ENCODE measurements at regions not wholly inside any gene's neighbourhood (a gene's known extent, or its start where the extent isn't known, plus 50 kb on each side); places are given as distances from the start of the nearest gene placed in this dataset.

- H3K9me3 Mint-ChIP-seq: no peaks in the 10 kb centered on the region
- H3K27ac Mint-ChIP-seq: no peak overlapping the region
- H3K4me1 Mint-ChIP-seq (ENCODE audit: low read depth): no peaks in the 10 kb centered on the region
- H3K4me3 Mint-ChIP-seq: no peak overlapping the region
- H3K27me3 Mint-ChIP-seq: no peaks in the 10 kb centered on the region
- no peak for DNase-seq
- H3K36me3 Mint-ChIP-seq (ENCODE audit: low read depth): no peaks in the 10 kb centered on the region
Measured at GRCh38 chr20:50401587-50402418, 108.4 kb upstream of the PTPN1 start.

DNA sequence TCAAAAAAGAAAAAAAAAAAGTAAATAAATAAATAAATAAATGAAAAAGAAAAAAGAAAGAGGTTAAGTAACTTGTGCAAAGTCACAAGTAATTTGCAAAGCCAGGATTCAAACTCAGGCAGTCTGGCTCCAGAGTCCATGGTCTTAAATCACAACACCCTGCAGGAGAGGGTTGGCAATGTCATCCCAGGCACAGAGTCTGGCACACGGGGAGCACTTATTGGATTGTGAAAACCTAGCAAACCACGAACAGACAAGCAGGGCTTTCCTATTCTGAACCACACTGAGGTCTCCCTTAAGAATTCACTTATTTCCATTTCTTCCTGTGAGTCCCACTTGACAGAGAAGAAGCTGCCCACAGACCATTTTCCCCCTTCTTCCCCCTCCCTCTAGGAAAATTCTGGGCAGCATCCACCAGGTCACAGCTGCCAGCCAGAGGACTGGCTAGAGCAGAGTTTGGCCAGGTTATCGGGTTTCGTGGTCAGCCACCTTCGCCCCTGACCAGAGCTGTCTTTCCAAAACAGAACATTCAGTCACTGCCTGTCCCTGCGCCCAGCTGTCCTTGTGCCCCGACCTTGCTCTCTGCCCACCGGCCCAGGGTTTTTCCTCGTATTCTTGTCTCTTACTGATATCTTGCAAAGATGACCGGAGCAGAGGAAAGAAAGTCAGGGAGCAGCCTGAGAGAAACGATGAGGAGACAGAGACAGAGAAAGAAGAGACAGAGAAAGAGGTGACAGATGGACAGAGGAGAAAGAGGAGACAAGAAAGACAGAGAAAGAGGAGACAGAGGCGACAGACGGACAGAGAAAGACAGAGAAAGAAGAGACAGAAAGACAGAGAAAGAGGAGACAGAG, 106.4 kb upstream of the PTPN1 start:
- no peaks in the 10 kb centered on the region for H3K27me3 Mint-ChIP-seq
- no peak for DNase-seq
- no peaks in the 10 kb centered on the region for H3K4me1 Mint-ChIP-seq (ENCODE audit: low read depth)
- H3K9me3 Mint-ChIP-seq: no peaks in the 10 kb centered on the region
- no peaks in the 10 kb centered on the region for H3K36me3 Mint-ChIP-seq (ENCODE audit: low read depth)
- H3K27ac Mint-ChIP-seq: no peak overlapping the region
- no peak overlapping the region for H3K4me3 Mint-ChIP-seq

DNA sequence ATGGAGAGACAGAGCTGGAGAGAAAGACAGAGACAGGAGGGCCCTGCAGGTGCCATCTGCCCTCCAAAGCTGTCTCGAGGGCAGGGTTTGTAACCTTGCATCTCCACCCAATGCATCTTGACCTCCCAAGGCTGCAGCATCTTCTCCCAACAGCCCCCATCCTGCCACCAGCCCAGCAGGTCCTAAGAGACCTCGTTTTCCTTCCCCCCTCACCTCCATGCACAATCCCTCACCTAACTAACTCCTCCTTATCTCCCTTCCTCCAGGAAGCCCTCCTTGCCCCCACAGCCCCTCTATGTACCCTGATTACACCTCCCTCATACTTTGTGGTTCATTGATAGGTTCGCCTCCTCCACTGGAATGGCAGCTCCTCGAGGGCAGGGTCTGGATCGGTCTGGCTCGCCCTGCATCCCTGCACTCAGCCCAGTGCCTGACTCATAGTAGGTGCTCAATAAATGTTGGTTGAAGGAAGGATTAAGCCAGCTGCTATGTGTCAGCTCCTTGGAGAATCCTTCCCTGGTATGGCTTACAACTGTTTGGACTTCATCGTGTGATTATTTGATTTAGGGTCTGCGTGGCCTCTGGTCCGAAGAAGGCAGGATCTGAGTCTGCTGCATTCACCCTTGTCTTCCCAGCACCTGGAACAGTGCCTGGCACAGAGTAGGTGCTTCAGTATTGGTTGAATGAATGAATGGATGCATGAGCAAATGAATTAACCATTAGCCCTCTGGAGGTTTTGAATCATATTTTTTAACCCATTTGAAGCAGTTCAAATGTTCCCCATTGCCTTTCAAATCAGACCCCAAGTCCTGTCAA, 105.6 kb upstream of the PTPN1 start:
- H3K36me3 Mint-ChIP-seq (ENCODE audit: low read depth): no peaks in the 10 kb centered on the region
- H3K9me3 Mint-ChIP-seq: no peaks in the 10 kb centered on the region
- H3K4me1 Mint-ChIP-seq (ENCODE audit: low read depth): no peaks in the 10 kb centered on the region
- no peaks in the 10 kb centered on the region for H3K27me3 Mint-ChIP-seq
- H3K27ac Mint-ChIP-seq: no peak overlapping the region
- H3K4me3 Mint-ChIP-seq: no peak overlapping the region
- DNase-seq: no peak

DNA sequence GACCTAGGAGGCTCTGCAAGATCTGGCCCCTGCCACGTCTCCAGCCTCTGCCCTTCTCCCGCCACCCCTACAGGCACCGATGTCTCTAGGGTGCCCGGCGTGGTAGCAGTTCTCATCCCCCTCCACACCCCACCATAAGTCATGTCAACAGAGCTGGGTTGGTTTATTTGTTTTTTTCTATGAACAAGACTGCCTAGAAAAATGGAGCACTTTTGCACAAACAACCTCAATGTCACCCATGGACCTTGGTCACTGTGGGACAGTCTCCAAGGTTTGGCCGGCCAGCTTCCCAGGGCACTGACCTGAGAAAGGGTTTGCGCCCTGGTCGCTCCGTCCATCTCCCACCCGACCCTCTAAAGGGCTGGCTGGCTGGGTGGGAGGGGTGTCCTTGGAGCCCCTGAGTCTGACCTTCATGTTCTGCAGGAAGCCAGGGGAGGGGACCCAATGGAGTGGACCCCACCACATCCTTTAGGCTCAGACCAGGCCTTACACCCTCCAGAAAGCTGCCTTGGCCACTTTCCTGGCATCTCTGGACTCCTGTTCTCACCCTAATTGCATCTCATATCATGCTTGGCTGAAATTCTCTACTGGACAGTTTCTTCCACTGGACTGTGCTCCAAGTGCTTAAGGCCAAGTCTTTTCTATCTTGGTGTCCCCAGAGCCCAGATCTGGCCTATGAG, 104.8 kb upstream of the PTPN1 start:
- no peaks in the 10 kb centered on the region for H3K9me3 Mint-ChIP-seq
- H3K4me1 Mint-ChIP-seq (ENCODE audit: low read depth): no peaks in the 10 kb centered on the region
- H3K27me3 Mint-ChIP-seq: no peaks in the 10 kb centered on the region
- no peak for DNase-seq
- no peak overlapping the region for H3K4me3 Mint-ChIP-seq
- H3K36me3 Mint-ChIP-seq (ENCODE audit: low read depth): no peaks in the 10 kb centered on the region
- H3K27ac Mint-ChIP-seq: no peak overlapping the region

DNA sequence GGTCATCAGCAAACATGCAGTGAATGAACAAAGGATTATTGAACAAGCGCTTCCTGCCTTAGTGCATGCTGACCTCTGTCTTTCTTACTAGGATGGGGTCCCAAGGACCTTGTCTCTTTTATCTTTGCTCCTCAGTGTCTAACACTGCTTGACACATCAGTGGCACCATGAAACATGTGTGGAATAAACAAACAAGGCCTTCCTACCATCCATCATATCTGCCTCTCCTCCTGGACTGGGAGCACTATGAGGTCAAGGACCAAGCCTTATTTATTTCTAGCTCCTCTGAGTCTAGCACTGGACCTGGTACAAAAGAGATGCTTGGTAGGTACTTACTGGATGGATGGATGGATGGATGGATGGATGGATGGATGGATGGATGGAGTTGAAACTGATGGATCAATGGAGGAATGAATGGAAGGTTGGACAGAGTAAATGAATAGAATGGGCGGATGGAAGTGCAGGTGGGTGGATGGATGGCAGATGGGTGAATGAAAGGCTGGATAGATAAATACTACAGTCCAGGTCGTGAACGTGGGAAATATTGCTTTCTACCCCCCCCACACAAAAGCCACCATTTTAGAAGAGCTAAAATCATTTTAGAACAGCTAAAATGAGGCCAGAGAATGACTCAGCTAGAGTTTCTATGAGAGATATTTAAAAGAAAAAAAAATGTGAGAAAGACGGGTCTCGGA, 104.1 kb upstream of the PTPN1 start:
- Mint-ChIP-seq H3K27me3 (no peaks in the 10 kb centered on the region), H3K27ac (no peak overlapping the region), H3K4me1 (ENCODE audit: low read depth) (no peaks in the 10 kb centered on the region), H3K9me3 (no peaks in the 10 kb centered on the region), H3K36me3 (ENCODE audit: low read depth) (no peaks in the 10 kb centered on the region), H3K4me3 (no peak overlapping the region)
- no peak for DNase-seq

GRCh38 chr20:50406610-50407136, 103.5 kb upstream of the PTPN1 start:
- H3K4me3 Mint-ChIP-seq: no peak overlapping the region
- peaks cover 3% of the 10 kb centered on the region for H3K27me3 Mint-ChIP-seq
- H3K4me1 Mint-ChIP-seq (ENCODE audit: low read depth): no peaks in the 10 kb centered on the region
- no peak overlapping the region for H3K27ac Mint-ChIP-seq
- no peaks in the 10 kb centered on the region for H3K36me3 Mint-ChIP-seq (ENCODE audit: low read depth)
- H3K9me3 Mint-ChIP-seq: no peaks in the 10 kb centered on the region
- DNase-seq: no peak

DNA sequence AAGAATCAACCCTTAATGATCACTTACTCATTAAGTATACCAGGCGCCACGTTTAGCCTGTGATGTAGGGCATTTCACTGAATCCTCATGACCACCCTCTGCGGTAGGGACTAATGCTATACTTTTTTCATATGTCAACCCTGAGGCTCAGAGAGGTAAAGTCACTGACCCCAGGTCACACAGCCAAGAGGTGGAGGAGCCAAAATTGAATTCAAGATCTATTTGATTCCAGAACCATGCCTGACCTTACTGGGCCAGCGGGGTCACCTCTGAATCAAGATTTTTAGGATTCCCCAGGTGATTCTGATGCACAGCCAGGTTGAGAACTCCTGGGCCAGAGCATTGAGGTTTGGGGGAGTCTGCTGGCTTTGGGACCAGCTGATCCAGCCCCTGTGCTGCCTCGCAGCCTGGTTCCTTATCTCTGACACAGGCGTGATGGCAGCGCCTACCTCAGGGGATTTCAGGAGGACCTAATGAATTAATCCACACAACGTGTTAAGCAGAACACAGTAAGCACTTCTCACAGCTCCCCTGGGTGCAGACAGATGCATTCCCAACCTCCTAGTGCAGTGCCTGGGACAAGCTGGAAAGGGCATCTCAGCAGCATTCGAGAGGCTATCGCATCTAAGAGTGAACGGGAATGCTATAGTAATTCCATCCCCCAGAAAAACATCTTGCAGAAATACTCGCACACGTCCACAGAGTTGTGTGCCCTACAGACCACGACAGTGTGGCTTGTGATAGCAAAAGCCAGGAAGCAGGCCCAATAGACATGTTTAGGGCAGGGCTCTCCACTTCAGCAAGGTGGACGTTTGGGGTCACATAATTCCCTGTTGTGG, 101.4 kb upstream of the PTPN1 start:
- Mint-ChIP-seq H3K27ac (no peak overlapping the region), H3K36me3 (ENCODE audit: low read depth) (no peaks in the 10 kb centered on the region), H3K9me3 (no peaks in the 10 kb centered on the region), H3K4me1 (ENCODE audit: low read depth) (no peaks in the 10 kb centered on the region), H3K4me3 (no peak overlapping the region), H3K27me3 (peaks cover 5% of the 10 kb centered on the region)
- no peak for DNase-seq

GRCh38 chr20:50409495-50409894, 100.7 kb upstream of the PTPN1 start:
- no peaks in the 10 kb centered on the region for H3K36me3 Mint-ChIP-seq (ENCODE audit: low read depth)
- no peak overlapping the region for H3K27ac Mint-ChIP-seq
- no peak overlapping the region for H3K4me3 Mint-ChIP-seq
- no peaks in the 10 kb centered on the region for H3K9me3 Mint-ChIP-seq
- no peak for DNase-seq
- H3K4me1 Mint-ChIP-seq (ENCODE audit: low read depth): no peaks in the 10 kb centered on the region
- peaks cover 5% of the 10 kb centered on the region for H3K27me3 Mint-ChIP-seq

DNA sequence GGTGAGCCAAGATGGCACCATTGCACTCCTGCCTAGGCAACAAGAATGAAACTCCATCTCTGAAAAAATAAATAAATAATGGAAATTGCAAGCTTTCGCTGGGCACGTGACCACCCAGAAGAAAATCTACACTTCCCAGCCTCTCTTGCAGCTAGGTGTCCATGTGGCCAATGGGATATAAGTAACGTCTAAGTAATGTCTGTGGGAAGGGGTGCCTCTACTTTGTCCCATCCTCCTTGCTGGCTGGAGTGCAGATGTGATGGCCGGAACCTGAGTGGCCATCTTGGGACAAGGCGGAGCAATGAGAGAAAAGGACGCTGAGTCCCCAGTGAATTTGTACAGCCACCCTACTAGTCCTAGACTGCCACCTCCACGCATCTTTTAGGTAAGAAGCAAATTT, 99.8 kb upstream of the PTPN1 start:
- H3K4me3 Mint-ChIP-seq: no peak overlapping the region
- no peak overlapping the region for H3K27ac Mint-ChIP-seq
- DNase-seq: no peak
- H3K36me3 Mint-ChIP-seq (ENCODE audit: low read depth): no peaks in the 10 kb centered on the region
- H3K4me1 Mint-ChIP-seq (ENCODE audit: low read depth): no peaks in the 10 kb centered on the region
- no peaks in the 10 kb centered on the region for H3K9me3 Mint-ChIP-seq
- peaks cover 5% of the 10 kb centered on the region for H3K27me3 Mint-ChIP-seq

GRCh38 chr20:50412069-50412468, 98.1 kb upstream of the PTPN1 start:
- DNase-seq: no peak
- Mint-ChIP-seq H3K27ac (no peak overlapping the region), H3K4me3 (no peak overlapping the region), H3K9me3 (no peaks in the 10 kb centered on the region), H3K36me3 (ENCODE audit: low read depth) (no peaks in the 10 kb centered on the region), H3K27me3 (peaks cover 5% of the 10 kb centered on the region), H3K4me1 (ENCODE audit: low read depth) (no peaks in the 10 kb centered on the region)

DNA sequence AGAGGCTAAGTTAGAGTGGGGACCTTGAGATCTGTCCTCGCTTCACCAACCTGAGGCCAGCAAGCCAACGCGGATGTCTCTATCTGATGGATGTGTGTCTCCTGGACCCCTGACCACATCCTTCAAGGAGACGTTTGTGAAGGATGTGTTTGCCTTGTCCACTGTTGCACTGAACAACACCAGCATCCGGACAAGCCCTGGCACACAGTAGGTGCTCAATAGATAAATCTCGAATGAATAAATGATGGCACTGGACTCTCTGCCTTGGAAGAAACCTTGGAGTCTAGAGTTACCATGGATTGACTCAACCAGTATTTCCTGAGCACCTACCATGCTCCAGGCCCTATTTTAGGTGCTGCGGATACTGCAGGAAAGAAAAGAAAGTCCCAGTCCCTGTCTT, 97.7 kb upstream of the PTPN1 start:
- H3K9me3 Mint-ChIP-seq: no peaks in the 10 kb centered on the region
- H3K4me3 Mint-ChIP-seq: no peak overlapping the region
- H3K27ac Mint-ChIP-seq: no peak overlapping the region
- H3K36me3 Mint-ChIP-seq (ENCODE audit: low read depth): no peaks in the 10 kb centered on the region
- peaks cover 5% of the 10 kb centered on the region for H3K27me3 Mint-ChIP-seq
- no peak for DNase-seq
- H3K4me1 Mint-ChIP-seq (ENCODE audit: low read depth): no peaks in the 10 kb centered on the region

GRCh38 chr20:50413088-50413500, 97.1 kb upstream of the PTPN1 start:
- Mint-ChIP-seq H3K27me3 (peaks cover 5% of the 10 kb centered on the region), H3K36me3 (ENCODE audit: low read depth) (no peaks in the 10 kb centered on the region)

GRCh38 chr20:50415021-50415515, 95.1 kb upstream of the PTPN1 start:
- Mint-ChIP-seq H3K36me3 (ENCODE audit: low read depth) (no peaks in the 10 kb centered on the region), H3K4me1 (ENCODE audit: low read depth) (no peaks in the 10 kb centered on the region), H3K4me3 (no peak overlapping the region), H3K27me3 (peaks cover 5% of the 10 kb centered on the region), H3K27ac (no peak overlapping the region), H3K9me3 (no peaks in the 10 kb centered on the region)
- no peak for DNase-seq

More at GRCh38 chr20:50413088-50413500, 97.1 kb upstream of the PTPN1 start:
- Mint-ChIP-seq H3K4me1 (ENCODE audit: low read depth) (no peaks in the 10 kb centered on the region), H3K4me3 (no peak overlapping the region), H3K27ac (no peak overlapping the region), H3K9me3 (no peaks in the 10 kb centered on the region)
- DNase-seq: no peak
